HepG2 (cell line): ENCODE measurements at regions not wholly inside any gene's neighbourhood (a gene's known extent, or its start where the extent isn't known, plus 50 kb on each side); places are given as distances from the start of the nearest gene placed in this dataset.

Experiments
- EZH2 ChIP-seq: conservative IDR thresholded peaks from 2 replicates; pipeline ENCODE4 v1.6.1; 2012; ENCODE audit warnings: mild to moderate bottlenecking, low read depth, low read length, moderate library complexity
- HOXD1 ChIP-seq: sonication (generic); formaldehyde crosslinking; IDR thresholded peaks from 2 replicates; pipeline ENCODE4 v1.5.0; 2020; ENCODE audit warnings: missing genetic modification reagents
- KAT7 ChIP-seq: IDR thresholded peaks from 2 replicates; pipeline ENCODE4 v1.6.1; 2018; ENCODE audit warnings: borderline replicate concordance, missing compliant biosample characterization
- POLR2A ChIP-seq, 2 experiments: IDR thresholded peaks; 2 replicates each; pipeline ENCODE4 v1.6.1; 2011; ENCODE audit warnings: low read depth in 2 of 2, low read length in 2 of 2, mild to moderate bottlenecking in 1 of 2, moderate library complexity in 1 of 2; ENCODE audit not compliant: insufficient read depth in 1 of 2
- RELA ChIP-seq: sonication (generic); formaldehyde crosslinking; IDR thresholded peaks from 2 replicates; pipeline ENCODE4 v1.4.0; 2020; ENCODE audit warnings: missing genetic modification reagents
- SRY ChIP-seq: sonication (generic); formaldehyde crosslinking; IDR thresholded peaks from 2 replicates; pipeline ENCODE4 v1.8.0; 2022; ENCODE audit warnings: mild to moderate bottlenecking, missing genetic modification reagents
- ZNF333 ChIP-seq: sonication (generic); formaldehyde crosslinking; IDR thresholded peaks from 2 replicates; pipeline ENCODE4 v1.4.0; 2020; ENCODE audit warnings: mild to moderate bottlenecking, missing genetic modification reagents, borderline replicate concordance
- TF ChIP-seq, protein P1 (sequence below): sonication (generic); formaldehyde crosslinking; IDR thresholded peaks from 2 replicates; pipeline ENCODE4 v1.5.0; 2020; ENCODE audit warnings: mild to moderate bottlenecking, missing genetic modification reagents, moderate library complexity
- TF ChIP-seq, protein P2 (sequence below): IDR thresholded peaks from 2 replicates; pipeline ENCODE4 v1.6.1; 2016; ENCODE audit warnings: missing compliant biosample characterization, missing genetic modification reagents, borderline replicate concordance

DNA sequence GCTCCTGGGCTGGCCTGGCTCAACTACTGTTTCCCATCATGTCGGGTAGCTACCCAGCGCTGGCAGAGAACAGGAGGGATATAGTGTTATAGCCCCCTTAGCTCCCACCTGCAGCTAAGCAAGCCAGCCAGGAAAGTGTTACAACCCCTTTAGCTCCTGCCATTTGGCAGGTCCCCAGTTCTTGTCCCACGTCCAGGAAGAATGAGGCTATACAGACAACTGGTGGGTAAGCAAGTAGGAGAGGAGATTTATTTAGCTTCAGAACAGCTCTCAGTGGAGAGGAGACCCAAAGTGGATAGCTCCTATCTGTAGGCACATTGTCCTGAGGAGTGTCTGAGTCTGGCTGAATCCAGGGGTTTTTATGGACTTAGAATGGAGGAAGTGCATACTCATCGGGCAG is 741.1 kb upstream of the B3GALT2 start:
- TF ChIP-seq, protein P1, sequence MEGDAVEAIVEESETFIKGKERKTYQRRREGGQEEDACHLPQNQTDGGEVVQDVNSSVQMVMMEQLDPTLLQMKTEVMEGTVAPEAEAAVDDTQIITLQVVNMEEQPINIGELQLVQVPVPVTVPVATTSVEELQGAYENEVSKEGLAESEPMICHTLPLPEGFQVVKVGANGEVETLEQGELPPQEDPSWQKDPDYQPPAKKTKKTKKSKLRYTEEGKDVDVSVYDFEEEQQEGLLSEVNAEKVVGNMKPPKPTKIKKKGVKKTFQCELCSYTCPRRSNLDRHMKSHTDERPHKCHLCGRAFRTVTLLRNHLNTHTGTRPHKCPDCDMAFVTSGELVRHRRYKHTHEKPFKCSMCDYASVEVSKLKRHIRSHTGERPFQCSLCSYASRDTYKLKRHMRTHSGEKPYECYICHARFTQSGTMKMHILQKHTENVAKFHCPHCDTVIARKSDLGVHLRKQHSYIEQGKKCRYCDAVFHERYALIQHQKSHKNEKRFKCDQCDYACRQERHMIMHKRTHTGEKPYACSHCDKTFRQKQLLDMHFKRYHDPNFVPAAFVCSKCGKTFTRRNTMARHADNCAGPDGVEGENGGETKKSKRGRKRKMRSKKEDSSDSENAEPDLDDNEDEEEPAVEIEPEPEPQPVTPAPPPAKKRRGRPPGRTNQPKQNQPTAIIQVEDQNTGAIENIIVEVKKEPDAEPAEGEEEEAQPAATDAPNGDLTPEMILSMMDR (CRISPR knock-in tag), result no peak
- no peak for TF ChIP-seq POLR2A (IDR thresholded peaks at IDR 0.05; ENCODE audit: insufficient read depth in 1 of 2, low read depth in 2 of 2, low read length in 2 of 2)
- TF ChIP-seq EZH2, result no peak
- no peak for TF ChIP-seq ZNF333 (CRISPR knock-in tag)
- TF ChIP-seq SRY (CRISPR knock-in tag), result no peak
- TF ChIP-seq, protein P2, sequence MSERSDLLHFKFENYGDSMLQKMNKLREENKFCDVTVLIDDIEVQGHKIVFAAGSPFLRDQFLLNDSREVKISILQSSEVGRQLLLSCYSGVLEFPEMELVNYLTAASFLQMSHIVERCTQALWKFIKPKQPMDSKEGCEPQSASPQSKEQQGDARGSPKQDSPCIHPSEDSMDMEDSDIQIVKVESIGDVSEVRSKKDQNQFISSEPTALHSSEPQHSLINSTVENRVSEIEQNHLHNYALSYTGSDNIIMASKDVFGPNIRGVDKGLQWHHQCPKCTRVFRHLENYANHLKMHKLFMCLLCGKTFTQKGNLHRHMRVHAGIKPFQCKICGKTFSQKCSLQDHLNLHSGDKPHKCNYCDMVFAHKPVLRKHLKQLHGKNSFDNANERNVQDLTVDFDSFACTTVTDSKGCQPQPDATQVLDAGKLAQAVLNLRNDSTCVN (CRISPR knock-in tag), result no peak
- no peak for TF ChIP-seq HOXD1
- TF ChIP-seq KAT7 (CRISPR knock-in tag), result no peak
- no peak for TF ChIP-seq RELA
